ENCODE measurements at regions not wholly inside any gene's neighbourhood (a gene's known extent, or its start where the extent isn't known, plus 50 kb on each side); places are given as distances from the start of the nearest gene placed in this dataset.

- H4K8ac ChIP-seq (ENCODE audit: low read length) = no peak overlapping the region
- H3K14ac ChIP-seq (ENCODE audit: low read length in 2 of 2) = peak overlapping the region in 1 of 2 experiments; percentile 68
- peak overlapping the region; percentile 60 to 75 for H3K18ac ChIP-seq (ENCODE audit: low read depth in 1 of 2, low read length in 2 of 2)
- peak overlapping the region; percentile 53 for H3K27ac ChIP-seq (ENCODE audit: low read length, poor library complexity, severe bottlenecking)
- H3K9me3 ChIP-seq (ENCODE audit: control insufficient read depth, low read length) = peaks cover 10% of the 10 kb centered on the region
- no peaks in the 10 kb centered on the region for H3K36me3 ChIP-seq (ENCODE audit: control insufficient read depth in 1 of 2, insufficient read depth in 2 of 2, low read depth in 1 of 2, low read length in 2 of 2)
- peak overlapping the region; percentile 11 for H2BK5ac ChIP-seq (ENCODE audit: low read depth, low read length, poor library complexity, severe bottlenecking)
- H2AK5ac ChIP-seq (ENCODE audit: low read length, severe bottlenecking) = peak overlapping the region; percentile 95
- no peak overlapping the region for H2AFZ ChIP-seq (ENCODE audit: low read depth, low read length)
- no peaks in the 10 kb centered on the region for H3K27me3 ChIP-seq (ENCODE audit: control insufficient read depth in 1 of 2, insufficient read depth in 1 of 2, low read length in 2 of 2)
- no peaks in the 10 kb centered on the region for H3K79me1 ChIP-seq (replicated peaks; ENCODE audit: low read length, poor library complexity, severe bottlenecking)
- peak overlapping the region; percentile 10 to 56 for H2BK12ac ChIP-seq (ENCODE audit: low read length in 2 of 2)
- H2BK120ac ChIP-seq (ENCODE audit: low read depth, low read length) = peak overlapping the region; percentile 42
- H3K9ac ChIP-seq (ENCODE audit: low read length) = no peak overlapping the region
- no peak overlapping the region for H3K23ac ChIP-seq (ENCODE audit: low read length in 2 of 2)
- H3K4me3 ChIP-seq (ENCODE audit: insufficient read depth in 1 of 2, low read depth in 1 of 2, low read length in 2 of 2) = no peak overlapping the region
- H3K4me2 ChIP-seq (ENCODE audit: low read length, poor library complexity, severe bottlenecking) = no peak overlapping the region
- peak overlapping the region in 1 of 2 experiments; percentile 67 for H3K4ac ChIP-seq (ENCODE audit: low read depth in 1 of 2, low read length in 2 of 2)
- peaks cover 2% of the 10 kb centered on the region for H3K4me1 ChIP-seq (ENCODE audit: control insufficient read depth, insufficient read depth, low read depth, low read length)
- DNase-seq = peak; percentile 18
- WGBS = 96% methylated on average over 1 of the region's 1 CpG
- H4K91ac ChIP-seq (ENCODE audit: low read length) = no peak overlapping the region
- H2BK15ac ChIP-seq (ENCODE audit: low read depth, poor library complexity, severe bottlenecking) = no peak overlapping the region
Measured at GRCh38 chr4:114076899-114077570, 97.6 kb upstream of the ARSJ start.

- peak; percentile 81 for DNase-seq
- Histone ChIP-seq H3K36me3 (ENCODE audit: control insufficient read depth in 1 of 2, insufficient read depth in 2 of 2, low read depth in 1 of 2, low read length in 2 of 2) (no peaks in the 10 kb centered on the region), H2BK5ac (ENCODE audit: low read depth, low read length, poor library complexity, severe bottlenecking) (no peak overlapping the region), H3K9ac (ENCODE audit: low read length) (no peak overlapping the region), H2BK15ac (ENCODE audit: low read depth, poor library complexity, severe bottlenecking) (no peak overlapping the region), H3K79me1 (replicated peaks; ENCODE audit: low read length, poor library complexity, severe bottlenecking) (no peaks in the 10 kb centered on the region), H3K27me3 (ENCODE audit: control insufficient read depth in 1 of 2, insufficient read depth in 1 of 2, low read length in 2 of 2) (no peaks in the 10 kb centered on the region), H3K4me3 (ENCODE audit: insufficient read depth in 1 of 2, low read depth in 1 of 2, low read length in 2 of 2) (peak overlapping the region in 1 of 2 experiments; percentile 8), H4K8ac (ENCODE audit: low read length) (no peak overlapping the region), H2BK120ac (ENCODE audit: low read depth, low read length) (no peak overlapping the region), H3K14ac (ENCODE audit: low read length in 2 of 2) (peak overlapping the region in 1 of 2 experiments; percentile 68), H2AK5ac (ENCODE audit: low read length, severe bottlenecking) (no peak overlapping the region), H4K91ac (ENCODE audit: low read length) (no peak overlapping the region), H3K4ac (ENCODE audit: low read depth in 1 of 2, low read length in 2 of 2) (no peak overlapping the region), H2AFZ (ENCODE audit: low read depth, low read length) (no peak overlapping the region), H2BK12ac (ENCODE audit: low read length in 2 of 2) (peak overlapping the region in 1 of 2 experiments; percentile 10), H3K23ac (ENCODE audit: low read length in 2 of 2) (no peak overlapping the region), H3K4me1 (ENCODE audit: control insufficient read depth, insufficient read depth, low read depth, low read length) (peaks cover 2% of the 10 kb centered on the region), H3K18ac (ENCODE audit: low read depth in 1 of 2, low read length in 2 of 2) (peak overlapping the region in 1 of 2 experiments; percentile 26), H3K27ac (ENCODE audit: low read length, poor library complexity, severe bottlenecking) (no peak overlapping the region), H3K4me2 (ENCODE audit: low read length, poor library complexity, severe bottlenecking) (no peak overlapping the region), H3K9me3 (ENCODE audit: control insufficient read depth, low read length) (peaks cover 10% of the 10 kb centered on the region)
Measured at GRCh38 chr4:114077610-114078009, 98.2 kb upstream of the ARSJ start.

GRCh38 chr4:114078636-114079035, 99.2 kb upstream of the ARSJ start:
- peak overlapping the region in 1 of 2 experiments; percentile 8 for H3K4me3 ChIP-seq (ENCODE audit: insufficient read depth in 1 of 2, low read depth in 1 of 2, low read length in 2 of 2)
- no peak overlapping the region for H4K8ac ChIP-seq (ENCODE audit: low read length)
- no peak overlapping the region for H2AFZ ChIP-seq (ENCODE audit: low read depth, low read length)
- no peak overlapping the region for H2AK5ac ChIP-seq (ENCODE audit: low read length, severe bottlenecking)
- no peak overlapping the region for H4K91ac ChIP-seq (ENCODE audit: low read length)
- no peak overlapping the region for H2BK120ac ChIP-seq (ENCODE audit: low read depth, low read length)
- DNase-seq = peak; percentile 8
- no peak overlapping the region for H3K23ac ChIP-seq (ENCODE audit: low read length in 2 of 2)
- peaks cover 10% of the 10 kb centered on the region for H3K9me3 ChIP-seq (ENCODE audit: control insufficient read depth, low read length)
- H3K4ac ChIP-seq (ENCODE audit: low read depth in 1 of 2, low read length in 2 of 2) = no peak overlapping the region
- no peak overlapping the region for H3K9ac ChIP-seq (ENCODE audit: low read length)
- H2BK15ac ChIP-seq (ENCODE audit: low read depth, poor library complexity, severe bottlenecking) = no peak overlapping the region
- no peak overlapping the region for H2BK5ac ChIP-seq (ENCODE audit: low read depth, low read length, poor library complexity, severe bottlenecking)
- H3K36me3 ChIP-seq (ENCODE audit: control insufficient read depth in 1 of 2, insufficient read depth in 2 of 2, low read depth in 1 of 2, low read length in 2 of 2) = no peaks in the 10 kb centered on the region
- peaks cover 2% of the 10 kb centered on the region for H3K4me1 ChIP-seq (ENCODE audit: control insufficient read depth, insufficient read depth, low read depth, low read length)
- H3K4me2 ChIP-seq (ENCODE audit: low read length, poor library complexity, severe bottlenecking) = no peak overlapping the region
- H3K27ac ChIP-seq (ENCODE audit: low read length, poor library complexity, severe bottlenecking) = no peak overlapping the region
- no peaks in the 10 kb centered on the region for H3K27me3 ChIP-seq (ENCODE audit: control insufficient read depth in 1 of 2, insufficient read depth in 1 of 2, low read length in 2 of 2)
- H3K14ac ChIP-seq (ENCODE audit: low read length in 2 of 2) = no peak overlapping the region
- no peak overlapping the region for H2BK12ac ChIP-seq (ENCODE audit: low read length in 2 of 2)
- no peaks in the 10 kb centered on the region for H3K79me1 ChIP-seq (replicated peaks; ENCODE audit: low read length, poor library complexity, severe bottlenecking)
- no peak overlapping the region for H3K18ac ChIP-seq (ENCODE audit: low read depth in 1 of 2, low read length in 2 of 2)

GRCh38 chr4:114081783-114082182, 102.3 kb upstream of the ARSJ start:
- H2BK15ac ChIP-seq (ENCODE audit: low read depth, poor library complexity, severe bottlenecking) = no peak overlapping the region

More at GRCh38 chr4:114081783-114082182, 102.3 kb upstream of the ARSJ start:
- Histone ChIP-seq H3K27me3 (ENCODE audit: control insufficient read depth in 1 of 2, insufficient read depth in 1 of 2, low read length in 2 of 2) (no peaks in the 10 kb centered on the region), H2AK5ac (ENCODE audit: low read length, severe bottlenecking) (no peak overlapping the region), H3K14ac (ENCODE audit: low read length in 2 of 2) (no peak overlapping the region), H3K27ac (ENCODE audit: low read length, poor library complexity, severe bottlenecking) (no peak overlapping the region), H3K4ac (ENCODE audit: low read depth in 1 of 2, low read length in 2 of 2) (no peak overlapping the region), H2BK5ac (ENCODE audit: low read depth, low read length, poor library complexity, severe bottlenecking) (no peak overlapping the region), H2BK12ac (ENCODE audit: low read length in 2 of 2) (no peak overlapping the region), H3K9ac (ENCODE audit: low read length) (no peak overlapping the region), H4K8ac (ENCODE audit: low read length) (no peak overlapping the region), H2AFZ (ENCODE audit: low read depth, low read length) (no peak overlapping the region), H3K4me3 (ENCODE audit: insufficient read depth in 1 of 2, low read depth in 1 of 2, low read length in 2 of 2) (no peak overlapping the region), H3K9me3 (ENCODE audit: control insufficient read depth, low read length) (no peaks in the 10 kb centered on the region), H3K79me1 (replicated peaks; ENCODE audit: low read length, poor library complexity, severe bottlenecking) (no peaks in the 10 kb centered on the region), H3K23ac (ENCODE audit: low read length in 2 of 2) (no peak overlapping the region), H3K36me3 (ENCODE audit: control insufficient read depth in 1 of 2, insufficient read depth in 2 of 2, low read depth in 1 of 2, low read length in 2 of 2) (no peaks in the 10 kb centered on the region), H2BK120ac (ENCODE audit: low read depth, low read length) (no peak overlapping the region), H3K4me1 (ENCODE audit: control insufficient read depth, insufficient read depth, low read depth, low read length) (peaks cover 2% of the 10 kb centered on the region), H3K4me2 (ENCODE audit: low read length, poor library complexity, severe bottlenecking) (no peak overlapping the region), H4K91ac (ENCODE audit: low read length) (no peak overlapping the region), H3K18ac (ENCODE audit: low read depth in 1 of 2, low read length in 2 of 2) (no peak overlapping the region)
- no peak for DNase-seq

Data from mesenchymal stem cell (in vitro differentiated cells and primary cell).